ENCODE measurements at regions not wholly inside any gene's neighbourhood (a gene's known extent, or its start where the extent isn't known, plus 50 kb on each side); places are given as distances from the start of the nearest gene placed in this dataset.

DNA sequence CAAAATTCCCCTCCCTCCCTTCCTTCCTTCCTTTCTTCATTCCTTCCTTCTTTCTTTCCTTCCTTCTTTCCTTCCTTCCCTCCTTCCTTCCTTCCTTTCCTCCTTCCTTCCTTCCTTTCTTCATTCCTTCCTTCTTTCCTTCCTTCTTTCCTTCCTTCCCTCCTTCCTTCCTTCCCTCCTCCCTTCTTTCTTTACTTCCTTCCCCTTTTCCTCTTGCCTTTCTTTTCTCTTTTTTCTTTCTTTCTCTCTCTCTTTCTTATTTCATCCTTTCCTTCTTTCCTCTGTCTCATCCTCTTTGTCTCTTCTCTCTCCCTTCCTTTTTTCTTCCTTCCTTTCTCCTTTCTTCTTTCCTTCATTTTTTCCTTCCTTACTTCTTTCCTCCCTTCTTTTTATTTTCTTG is 171.9 kb upstream of the BRINP3 start:
- TF ChIP-seq, protein P1, sequence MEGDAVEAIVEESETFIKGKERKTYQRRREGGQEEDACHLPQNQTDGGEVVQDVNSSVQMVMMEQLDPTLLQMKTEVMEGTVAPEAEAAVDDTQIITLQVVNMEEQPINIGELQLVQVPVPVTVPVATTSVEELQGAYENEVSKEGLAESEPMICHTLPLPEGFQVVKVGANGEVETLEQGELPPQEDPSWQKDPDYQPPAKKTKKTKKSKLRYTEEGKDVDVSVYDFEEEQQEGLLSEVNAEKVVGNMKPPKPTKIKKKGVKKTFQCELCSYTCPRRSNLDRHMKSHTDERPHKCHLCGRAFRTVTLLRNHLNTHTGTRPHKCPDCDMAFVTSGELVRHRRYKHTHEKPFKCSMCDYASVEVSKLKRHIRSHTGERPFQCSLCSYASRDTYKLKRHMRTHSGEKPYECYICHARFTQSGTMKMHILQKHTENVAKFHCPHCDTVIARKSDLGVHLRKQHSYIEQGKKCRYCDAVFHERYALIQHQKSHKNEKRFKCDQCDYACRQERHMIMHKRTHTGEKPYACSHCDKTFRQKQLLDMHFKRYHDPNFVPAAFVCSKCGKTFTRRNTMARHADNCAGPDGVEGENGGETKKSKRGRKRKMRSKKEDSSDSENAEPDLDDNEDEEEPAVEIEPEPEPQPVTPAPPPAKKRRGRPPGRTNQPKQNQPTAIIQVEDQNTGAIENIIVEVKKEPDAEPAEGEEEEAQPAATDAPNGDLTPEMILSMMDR (IDR thresholded peaks at IDR 0.05; ENCODE audit: insufficient read depth, low read depth, low read length), result no peak
- no peak for TF ChIP-seq EZH2 (IDR thresholded peaks at IDR 0.05; ENCODE audit: insufficient read depth, low read length)
